KOPT-K1 (cell line): ENCODE measurements at regions not wholly inside any gene's neighbourhood (a gene's known extent, or its start where the extent isn't known, plus 50 kb on each side); places are given as distances from the start of the nearest gene placed in this dataset.

Experiments
- H3K27ac ChIP-seq: fragments of 200-600 bp; sonication (generic); 2 replicates; pipeline ENCODE4 v1.5.1; 2016; ENCODE audit warnings: antibody characterized with exemption, mild to moderate bottlenecking, low read depth, low read length; ENCODE audit not compliant: poor library complexity, severe bottlenecking
- H3K36me3 ChIP-seq: fragments of 200-600 bp; sonication (generic); 2 replicates; pipeline ENCODE4 v1.5.1; 2017; ENCODE audit warnings: antibody characterized with exemption, mild to moderate bottlenecking, low read length, moderate library complexity; ENCODE audit not compliant: insufficient read depth
- H3K9me3 ChIP-seq: fragments of 200-600 bp; sonication (generic); 2 replicates; pipeline ENCODE4 v1.5.1; 2017; ENCODE audit warnings: antibody characterized with exemption, low read length, mild to moderate bottlenecking; ENCODE audit not compliant: insufficient read depth, poor library complexity, severe bottlenecking

- H3K27ac ChIP-seq: no peak overlapping the region
- H3K9me3 ChIP-seq: no peaks in the 10 kb centered on the region
- no peaks in the 10 kb centered on the region for H3K36me3 ChIP-seq
Observed at GRCh38 chr10:43759216-43759615, 110.5 kb upstream of the ZNF32 start.

DNA sequence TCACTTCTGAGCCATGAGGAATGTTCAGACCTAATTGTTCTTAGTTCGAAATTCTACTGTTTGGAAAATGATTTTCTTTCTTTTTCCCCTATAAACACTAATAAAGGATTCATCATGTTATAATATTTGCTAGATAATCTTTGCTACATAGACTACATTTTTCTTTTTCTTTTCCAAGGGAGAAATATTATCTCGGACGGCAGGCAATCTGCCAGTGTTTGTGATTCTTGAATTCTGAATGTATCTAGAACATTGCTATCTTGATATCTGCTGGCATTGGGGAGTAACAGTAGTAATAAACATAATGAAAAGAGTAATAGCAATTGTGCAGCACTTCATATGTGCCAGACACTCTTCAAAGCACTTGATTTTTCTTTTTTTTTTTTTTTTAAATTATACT lies 107.7 kb upstream of the ZNF32 start:
- Histone ChIP-seq H3K27ac (no peak overlapping the region), H3K9me3 (no peaks in the 10 kb centered on the region), H3K36me3 (no peaks in the 10 kb centered on the region)

DNA sequence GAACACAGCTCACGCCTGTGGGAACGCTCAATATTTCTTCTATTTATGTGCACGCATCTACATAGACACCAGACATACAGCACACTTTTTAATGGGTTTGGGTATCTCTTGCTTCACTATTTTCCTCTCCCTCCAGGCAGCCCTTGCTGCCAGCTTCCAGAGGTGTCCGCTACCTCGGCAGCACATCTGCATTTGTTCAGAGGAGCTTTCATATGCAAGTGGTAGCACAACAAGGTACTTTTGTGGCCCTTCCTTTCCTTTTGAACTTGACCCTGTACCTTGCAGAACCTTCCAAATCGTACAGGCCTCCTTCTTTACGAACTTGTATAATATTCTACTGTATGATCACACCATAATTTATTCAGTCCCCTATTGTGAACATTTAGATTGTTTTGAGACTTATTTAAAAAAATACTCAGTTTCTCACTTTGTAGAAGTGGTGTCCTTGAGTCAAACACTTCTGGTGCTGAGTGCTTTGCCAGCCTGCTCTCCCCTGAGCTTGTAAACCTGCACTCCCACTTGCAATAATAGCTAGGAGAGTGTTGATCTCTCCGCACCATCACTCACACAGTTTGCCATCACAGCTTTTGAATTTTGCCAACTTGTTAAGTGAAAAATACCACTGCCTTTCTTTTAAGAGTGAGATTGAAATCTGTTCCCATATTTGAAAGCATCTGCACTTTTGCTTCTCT lies 106.0 kb upstream of the ZNF32 start:
- Histone ChIP-seq H3K9me3 (no peaks in the 10 kb centered on the region), H3K27ac (no peak overlapping the region), H3K36me3 (no peaks in the 10 kb centered on the region)

DNA sequence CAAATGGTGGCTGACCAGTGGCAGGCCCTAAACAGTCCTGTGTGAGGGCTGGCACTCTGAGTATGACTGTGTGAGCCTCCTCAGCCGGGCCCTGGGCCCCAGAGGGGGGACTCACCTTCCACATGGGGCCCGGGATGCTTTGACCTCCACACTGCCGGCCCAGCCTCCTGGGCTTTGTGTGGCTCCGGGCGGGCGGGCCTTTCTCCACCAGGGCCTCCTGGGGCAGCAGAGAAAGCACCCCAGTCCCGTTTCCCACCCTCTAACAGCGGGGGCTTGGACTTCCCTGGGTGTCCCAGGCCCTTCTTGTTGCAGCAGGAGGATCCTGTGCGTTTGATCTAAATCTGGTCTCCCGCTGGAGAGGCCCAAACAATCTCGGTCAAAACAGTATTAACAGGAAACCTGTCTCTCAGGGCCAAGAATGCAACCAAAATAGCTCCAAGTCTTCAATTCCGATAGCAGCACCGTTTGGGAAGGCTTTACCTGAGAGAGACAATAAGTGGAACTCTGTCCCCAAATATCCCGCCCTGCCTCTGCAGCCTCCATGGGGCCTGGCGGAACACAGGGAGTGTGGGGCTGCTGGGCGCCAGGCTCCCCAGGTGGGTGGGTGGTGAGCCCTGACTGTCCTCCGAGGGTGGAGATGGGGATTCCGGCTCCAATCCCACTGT lies 104.8 kb upstream of the ZNF32 start:
- Histone ChIP-seq H3K9me3 (no peaks in the 10 kb centered on the region), H3K27ac (no peak overlapping the region), H3K36me3 (no peaks in the 10 kb centered on the region)

DNA sequence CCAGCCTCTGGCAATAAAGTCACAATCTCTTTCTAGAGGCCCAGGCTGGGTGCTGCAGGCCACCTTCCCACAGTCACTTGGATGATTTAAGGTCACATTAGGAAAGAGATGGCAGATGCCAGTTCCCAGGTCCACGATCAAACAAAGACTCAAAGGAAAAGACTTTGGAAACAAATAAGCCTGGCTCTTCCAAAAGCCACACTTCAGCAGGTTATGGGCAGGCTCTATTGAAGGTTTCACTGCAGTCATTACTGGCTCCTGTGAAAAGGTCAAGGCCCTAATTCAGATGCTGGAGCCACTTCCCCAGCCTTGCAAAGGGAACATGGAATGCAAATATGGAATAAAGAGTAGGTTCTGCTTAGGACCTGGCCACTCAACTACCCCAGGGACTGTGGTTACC lies 104.0 kb upstream of the ZNF32 start:
- H3K9me3 ChIP-seq: no peaks in the 10 kb centered on the region
- no peak overlapping the region for H3K27ac ChIP-seq
- no peaks in the 10 kb centered on the region for H3K36me3 ChIP-seq

DNA sequence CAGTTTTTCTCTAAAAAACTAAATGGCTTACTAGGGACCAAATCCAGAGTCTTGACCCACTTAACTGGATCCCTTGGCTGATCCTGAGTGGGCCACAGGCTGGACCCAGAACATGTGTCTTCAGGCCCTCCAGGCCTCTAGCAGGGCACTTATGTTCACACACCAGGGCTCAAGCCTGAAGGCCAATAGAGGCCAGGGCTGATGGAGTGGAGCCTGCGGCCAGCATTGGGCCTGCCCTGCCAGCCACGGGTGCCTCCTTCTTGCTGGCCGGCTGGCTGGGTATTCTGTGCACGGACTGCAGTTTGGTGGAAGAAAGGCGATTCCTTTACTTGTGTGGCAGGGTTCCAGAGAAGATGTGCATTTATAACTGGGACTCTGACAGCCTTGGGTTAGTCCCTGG lies 103.0 kb upstream of the ZNF32 start:
- no peaks in the 10 kb centered on the region for H3K36me3 ChIP-seq
- no peaks in the 10 kb centered on the region for H3K9me3 ChIP-seq
- H3K27ac ChIP-seq: no peak overlapping the region

DNA sequence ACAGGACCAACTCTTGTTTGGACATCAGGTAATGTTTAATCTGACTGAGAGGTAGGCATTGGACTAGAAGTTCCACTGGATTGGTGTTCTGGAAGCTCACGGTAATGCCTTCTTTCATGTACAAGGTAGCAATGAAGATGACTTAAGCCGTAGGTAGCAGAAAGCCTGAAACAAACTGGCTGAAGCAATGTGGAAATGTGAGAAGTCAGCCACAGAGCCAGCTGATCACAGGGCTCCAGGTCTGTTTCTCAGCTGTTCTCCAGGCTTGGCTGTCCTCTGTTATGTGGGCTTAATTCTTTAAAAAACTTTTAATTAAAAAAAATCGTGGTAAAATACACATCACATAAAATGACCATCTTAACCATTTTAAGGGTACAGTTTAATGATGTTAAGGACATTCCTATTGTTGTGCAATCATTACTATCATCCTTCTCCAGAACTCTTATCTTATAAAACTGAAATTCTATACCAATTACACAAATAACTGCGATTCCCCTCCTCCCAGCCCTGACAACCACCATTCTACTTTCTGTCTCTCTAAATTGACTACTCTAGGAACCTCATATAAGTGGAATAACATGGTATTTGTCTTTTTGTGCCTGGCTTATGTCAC lies 101.4 kb upstream of the ZNF32 start:
- Histone ChIP-seq H3K9me3 (no peaks in the 10 kb centered on the region), H3K36me3 (no peaks in the 10 kb centered on the region), H3K27ac (no peak overlapping the region)

GRCh38 chr10:43749145-43749576 lies 100.5 kb upstream of the ZNF32 start:
- no peaks in the 10 kb centered on the region for H3K36me3 ChIP-seq
- H3K27ac ChIP-seq: no peak overlapping the region
- no peaks in the 10 kb centered on the region for H3K9me3 ChIP-seq

- Histone ChIP-seq H3K27ac (no peak overlapping the region), H3K36me3 (no peaks in the 10 kb centered on the region), H3K9me3 (no peaks in the 10 kb centered on the region)
Observed at GRCh38 chr10:43748560-43748959, 99.9 kb upstream of the ZNF32 start.

GRCh38 chr10:43746906-43747305 lies 98.2 kb upstream of the ZNF32 start:
- H3K36me3 ChIP-seq: no peaks in the 10 kb centered on the region
- H3K9me3 ChIP-seq: no peaks in the 10 kb centered on the region
- no peak overlapping the region for H3K27ac ChIP-seq

GRCh38 chr10:43739161-43739560 lies 90.5 kb upstream of the ZNF32 start:
- Histone ChIP-seq H3K9me3 (no peaks in the 10 kb centered on the region), H3K27ac (no peak overlapping the region), H3K36me3 (no peaks in the 10 kb centered on the region)

- Histone ChIP-seq H3K9me3 (no peaks in the 10 kb centered on the region), H3K36me3 (no peaks in the 10 kb centered on the region), H3K27ac (no peak overlapping the region)
Observed at GRCh38 chr10:43737003-43737402, 88.3 kb upstream of the ZNF32 start.

DNA sequence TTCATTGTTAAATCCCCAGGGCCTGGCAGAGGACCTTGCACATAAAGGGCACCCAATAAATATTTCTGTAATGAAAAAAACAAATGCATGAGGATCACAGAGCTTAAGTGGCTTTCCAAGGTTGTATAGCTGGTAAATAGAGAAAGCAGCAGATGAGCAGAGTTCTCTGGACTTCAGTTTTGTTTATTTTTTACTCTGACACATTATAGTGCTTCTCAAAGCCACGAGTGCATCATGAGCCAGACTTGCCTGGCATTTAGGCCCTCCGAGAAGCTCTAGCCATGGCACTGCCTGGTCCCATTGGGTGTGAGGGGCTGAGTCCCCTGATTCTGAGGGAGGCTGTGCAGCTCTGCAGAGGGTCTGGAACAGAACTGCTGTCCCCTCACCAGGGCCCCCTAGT lies 87.2 kb upstream of the ZNF32 start:
- no peaks in the 10 kb centered on the region for H3K36me3 ChIP-seq
- H3K27ac ChIP-seq: peak overlapping the region; percentile 21
- peaks cover 1% of the 10 kb centered on the region for H3K9me3 ChIP-seq

- no peaks in the 10 kb centered on the region for H3K36me3 ChIP-seq
- no peak overlapping the region for H3K27ac ChIP-seq
- peaks cover 12% of the 10 kb centered on the region for H3K9me3 ChIP-seq
Observed at GRCh38 chr10:43734716-43735115, 86.0 kb upstream of the ZNF32 start.

DNA sequence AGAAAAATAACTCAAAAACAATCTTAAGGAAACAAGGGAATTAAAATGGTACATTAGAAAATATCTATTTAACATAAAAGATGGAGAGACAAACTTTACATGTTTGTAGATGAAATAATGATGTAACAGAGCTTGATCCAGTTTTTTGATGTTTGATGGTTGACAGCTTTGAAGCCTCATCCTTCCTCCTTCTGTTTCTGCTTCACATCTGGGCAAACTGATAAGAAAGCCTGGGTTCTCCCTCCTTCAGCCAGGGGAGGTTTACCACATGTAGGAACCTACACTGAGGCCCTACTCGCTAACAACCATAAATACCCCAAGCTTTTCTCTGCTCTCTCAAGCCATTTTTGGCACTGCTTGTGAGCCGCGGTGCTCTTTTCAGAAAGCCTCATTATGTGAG lies 82.8 kb upstream of the ZNF32 start:
- Histone ChIP-seq H3K9me3 (peaks cover 40% of the 10 kb centered on the region), H3K36me3 (no peaks in the 10 kb centered on the region), H3K27ac (peak overlapping the region; percentile 34)

DNA sequence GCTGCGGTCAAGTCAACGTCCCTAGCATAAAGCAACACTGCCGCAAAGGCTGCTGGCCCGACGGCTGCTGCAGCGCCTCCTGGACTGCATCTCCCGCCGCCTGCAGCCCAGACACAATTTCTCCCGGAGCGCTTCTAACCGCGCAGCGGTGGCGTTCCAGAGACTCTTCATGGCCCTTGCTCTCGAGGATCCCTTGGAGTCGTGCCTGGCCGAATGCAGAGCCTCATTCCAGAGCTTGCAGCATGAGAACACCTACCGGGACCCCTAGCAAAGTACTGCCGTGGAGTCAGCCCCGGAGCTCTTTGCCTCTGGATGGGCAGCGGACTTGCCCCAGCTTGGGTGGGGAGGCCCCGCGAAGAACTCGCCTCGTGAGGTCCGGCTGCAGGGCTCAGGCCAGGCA lies 79.7 kb upstream of the ZNF32 start:
- peaks cover 52% of the 10 kb centered on the region for H3K9me3 ChIP-seq
- no peak overlapping the region for H3K27ac ChIP-seq
- no peaks in the 10 kb centered on the region for H3K36me3 ChIP-seq
